ENCODE measurements at regions not wholly inside any gene's neighbourhood (a gene's known extent, or its start where the extent isn't known, plus 50 kb on each side); places are given as distances from the start of the nearest gene placed in this dataset.

DNA sequence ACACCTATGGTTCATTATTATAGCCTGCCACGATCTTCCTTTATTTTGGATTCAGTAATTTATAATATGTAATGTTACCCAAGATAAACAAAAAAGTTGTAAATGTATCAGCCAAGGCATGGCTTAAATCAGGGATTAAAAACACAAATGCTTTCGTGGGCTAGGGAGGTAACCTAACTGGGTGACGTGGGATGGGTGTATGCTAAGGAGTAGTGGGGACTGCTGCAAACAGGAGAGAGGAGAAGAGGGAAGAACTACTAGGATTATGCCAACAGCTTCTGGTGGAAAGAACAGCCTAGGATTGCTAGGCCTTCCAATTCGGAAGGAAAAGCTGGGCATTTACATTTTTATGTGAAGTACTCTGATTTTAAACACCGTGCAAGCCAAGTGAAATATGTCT lies 244.8 kb upstream of the POU3F2 start:
- no peak overlapping the region for H3K27ac ChIP-seq (replicated peaks)
- no peak overlapping the region for H3K4me3 ChIP-seq (replicated peaks; ENCODE audit: insufficient read depth, low read length)
- H3K27me3 ChIP-seq (ENCODE audit: insufficient read depth, poor library complexity, severe bottlenecking), result no peaks in the 10 kb centered on the region
- DNase-seq (ENCODE audit: low read depth in 1 of 2, low spot score in 1 of 2), result no peak
- TF ChIP-seq GABPA (IDR thresholded peaks at IDR 0.05; ENCODE audit: low read depth), result no peak
- no peak for TF ChIP-seq SPI1 (IDR thresholded peaks at IDR 0.05; ENCODE audit: borderline replicate concordance, low read depth)
- TF ChIP-seq POLR2AphosphoS5 (IDR thresholded peaks at IDR 0.05; ENCODE audit: low read depth), result no peak
- TF ChIP-seq, protein P1, sequence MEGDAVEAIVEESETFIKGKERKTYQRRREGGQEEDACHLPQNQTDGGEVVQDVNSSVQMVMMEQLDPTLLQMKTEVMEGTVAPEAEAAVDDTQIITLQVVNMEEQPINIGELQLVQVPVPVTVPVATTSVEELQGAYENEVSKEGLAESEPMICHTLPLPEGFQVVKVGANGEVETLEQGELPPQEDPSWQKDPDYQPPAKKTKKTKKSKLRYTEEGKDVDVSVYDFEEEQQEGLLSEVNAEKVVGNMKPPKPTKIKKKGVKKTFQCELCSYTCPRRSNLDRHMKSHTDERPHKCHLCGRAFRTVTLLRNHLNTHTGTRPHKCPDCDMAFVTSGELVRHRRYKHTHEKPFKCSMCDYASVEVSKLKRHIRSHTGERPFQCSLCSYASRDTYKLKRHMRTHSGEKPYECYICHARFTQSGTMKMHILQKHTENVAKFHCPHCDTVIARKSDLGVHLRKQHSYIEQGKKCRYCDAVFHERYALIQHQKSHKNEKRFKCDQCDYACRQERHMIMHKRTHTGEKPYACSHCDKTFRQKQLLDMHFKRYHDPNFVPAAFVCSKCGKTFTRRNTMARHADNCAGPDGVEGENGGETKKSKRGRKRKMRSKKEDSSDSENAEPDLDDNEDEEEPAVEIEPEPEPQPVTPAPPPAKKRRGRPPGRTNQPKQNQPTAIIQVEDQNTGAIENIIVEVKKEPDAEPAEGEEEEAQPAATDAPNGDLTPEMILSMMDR (IDR thresholded peaks at IDR 0.05; ENCODE audit: insufficient read depth, low read length), result no peak
- TF ChIP-seq, protein P2, sequence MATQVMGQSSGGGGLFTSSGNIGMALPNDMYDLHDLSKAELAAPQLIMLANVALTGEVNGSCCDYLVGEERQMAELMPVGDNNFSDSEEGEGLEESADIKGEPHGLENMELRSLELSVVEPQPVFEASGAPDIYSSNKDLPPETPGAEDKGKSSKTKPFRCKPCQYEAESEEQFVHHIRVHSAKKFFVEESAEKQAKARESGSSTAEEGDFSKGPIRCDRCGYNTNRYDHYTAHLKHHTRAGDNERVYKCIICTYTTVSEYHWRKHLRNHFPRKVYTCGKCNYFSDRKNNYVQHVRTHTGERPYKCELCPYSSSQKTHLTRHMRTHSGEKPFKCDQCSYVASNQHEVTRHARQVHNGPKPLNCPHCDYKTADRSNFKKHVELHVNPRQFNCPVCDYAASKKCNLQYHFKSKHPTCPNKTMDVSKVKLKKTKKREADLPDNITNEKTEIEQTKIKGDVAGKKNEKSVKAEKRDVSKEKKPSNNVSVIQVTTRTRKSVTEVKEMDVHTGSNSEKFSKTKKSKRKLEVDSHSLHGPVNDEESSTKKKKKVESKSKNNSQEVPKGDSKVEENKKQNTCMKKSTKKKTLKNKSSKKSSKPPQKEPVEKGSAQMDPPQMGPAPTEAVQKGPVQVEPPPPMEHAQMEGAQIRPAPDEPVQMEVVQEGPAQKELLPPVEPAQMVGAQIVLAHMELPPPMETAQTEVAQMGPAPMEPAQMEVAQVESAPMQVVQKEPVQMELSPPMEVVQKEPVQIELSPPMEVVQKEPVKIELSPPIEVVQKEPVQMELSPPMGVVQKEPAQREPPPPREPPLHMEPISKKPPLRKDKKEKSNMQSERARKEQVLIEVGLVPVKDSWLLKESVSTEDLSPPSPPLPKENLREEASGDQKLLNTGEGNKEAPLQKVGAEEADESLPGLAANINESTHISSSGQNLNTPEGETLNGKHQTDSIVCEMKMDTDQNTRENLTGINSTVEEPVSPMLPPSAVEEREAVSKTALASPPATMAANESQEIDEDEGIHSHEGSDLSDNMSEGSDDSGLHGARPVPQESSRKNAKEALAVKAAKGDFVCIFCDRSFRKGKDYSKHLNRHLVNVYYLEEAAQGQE (IDR thresholded peaks at IDR 0.05; ENCODE audit: insufficient replicate concordance, low read depth), result no peak

DNA sequence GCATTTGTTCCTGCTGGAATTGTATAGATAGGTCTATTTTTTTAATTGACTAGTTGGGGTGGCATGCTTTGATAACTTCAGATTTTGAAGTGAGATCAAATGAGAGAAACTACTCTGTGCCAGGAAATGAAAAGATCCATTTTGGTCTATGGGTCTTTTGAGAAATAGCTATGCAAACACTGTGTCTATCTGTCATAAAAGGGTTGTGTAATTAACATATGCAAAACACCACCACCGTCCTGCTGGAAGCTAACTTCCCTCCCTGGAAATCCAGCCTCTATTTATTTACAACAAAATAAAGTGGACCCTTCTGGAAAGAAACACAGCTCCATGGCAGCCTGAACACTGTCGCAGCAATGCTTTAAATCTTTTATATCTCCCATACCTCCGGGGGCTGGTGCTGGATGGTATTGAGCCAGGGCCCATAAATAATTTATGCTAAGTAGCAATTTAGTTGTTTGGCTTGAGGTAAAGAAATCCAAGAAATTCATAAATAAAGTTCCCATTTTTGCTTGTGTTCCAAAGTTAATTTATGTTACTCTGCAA lies 244.2 kb upstream of the POU3F2 start:
- Histone ChIP-seq H3K27ac (replicated peaks) (no peak overlapping the region), H3K27me3 (ENCODE audit: insufficient read depth, poor library complexity, severe bottlenecking) (no peaks in the 10 kb centered on the region), H3K4me3 (replicated peaks; ENCODE audit: insufficient read depth, low read length) (no peak overlapping the region)
- DNase-seq (ENCODE audit: low read depth in 1 of 2, low spot score in 1 of 2), result no peak
- no peak for TF ChIP-seq SPI1 (IDR thresholded peaks at IDR 0.05; ENCODE audit: borderline replicate concordance, low read depth)
- TF ChIP-seq GABPA (IDR thresholded peaks at IDR 0.05; ENCODE audit: low read depth), result no peak
- TF ChIP-seq, protein P2 (IDR thresholded peaks at IDR 0.05; ENCODE audit: insufficient replicate concordance, low read depth), result no peak
- TF ChIP-seq POLR2AphosphoS5 (IDR thresholded peaks at IDR 0.05; ENCODE audit: low read depth), result no peak
- TF ChIP-seq, protein P1 (IDR thresholded peaks at IDR 0.05; ENCODE audit: insufficient read depth, low read length), result no peak

DNA sequence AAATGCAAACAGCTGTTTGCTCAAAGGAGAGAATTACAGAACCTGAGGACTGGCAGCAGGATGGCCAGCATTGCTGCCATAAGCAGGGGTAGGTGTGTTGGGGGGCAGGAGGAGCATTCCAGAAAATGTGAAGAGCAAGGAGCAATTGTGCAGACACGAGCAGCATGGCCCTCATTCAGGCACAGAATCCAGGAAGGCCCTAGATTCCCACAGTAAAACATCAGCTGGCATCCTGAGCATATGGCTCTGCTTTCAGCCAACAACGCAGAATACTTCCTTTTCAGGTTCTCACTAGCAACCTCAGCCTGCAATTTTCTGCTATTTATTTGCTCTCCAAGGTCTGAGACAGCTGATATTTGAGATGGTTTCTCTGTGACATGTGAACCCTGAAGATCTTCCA lies 243.4 kb upstream of the POU3F2 start:
- TF ChIP-seq, protein P2 (IDR thresholded peaks at IDR 0.05; ENCODE audit: insufficient replicate concordance, low read depth), result no peak
- TF ChIP-seq POLR2AphosphoS5 (IDR thresholded peaks at IDR 0.05; ENCODE audit: low read depth) (no peak), GABPA (IDR thresholded peaks at IDR 0.05; ENCODE audit: low read depth) (no peak), SPI1 (IDR thresholded peaks at IDR 0.05; ENCODE audit: borderline replicate concordance, low read depth) (no peak)
- TF ChIP-seq, protein P1 (IDR thresholded peaks at IDR 0.05; ENCODE audit: insufficient read depth, low read length), result no peak
- H3K27ac ChIP-seq (replicated peaks), result no peak overlapping the region
- DNase-seq (ENCODE audit: low read depth in 1 of 2, low spot score in 1 of 2), result no peak
- no peaks in the 10 kb centered on the region for H3K27me3 ChIP-seq (ENCODE audit: insufficient read depth, poor library complexity, severe bottlenecking)
- H3K4me3 ChIP-seq (replicated peaks; ENCODE audit: insufficient read depth, low read length), result no peak overlapping the region

All from HL-60 (cell line).